Memory B cell (primary cell): ENCODE measurements at regions not wholly inside any gene's neighbourhood (a gene's known extent, or its start where the extent isn't known, plus 50 kb on each side); places are given as distances from the start of the nearest gene placed in this dataset.
"Not testable (repeated sequence)": the region's sequence is repeated elsewhere in the genome, so short reads cannot be mapped to it uniquely, and the experiment has no call there.

ENCODE experiments used
- ATAC-seq: fragments of 150-1000 bp; cut with Tn5 transposase; 2 replicates; pipeline ENCODE4 v1.10.0; 2021; ENCODE audit warnings: low read depth, mild to moderate bottlenecking, moderate library complexity
- DNase-seq, 2 donors: peaks; one replicate each; pipeline ENCODE4 v3.0.0; 2022; ENCODE audit warnings: low spot score in 2 of 2
- H3K27ac Mint-ChIP-seq: one replicate; pipeline ENCODE4 v1.8.0; 2022; ENCODE audit warnings: mild to moderate bottlenecking, moderate library complexity, mixed read lengths
- H3K27me3 Mint-ChIP-seq: one replicate; pipeline ENCODE4 v1.8.0; 2022; ENCODE audit warnings: mixed read lengths
- H3K36me3 Mint-ChIP-seq: one replicate; pipeline ENCODE4 v1.8.0; 2022; ENCODE audit warnings: mild to moderate bottlenecking, mixed read lengths
- H3K4me1 Mint-ChIP-seq: one replicate; pipeline ENCODE4 v1.8.0; 2022; ENCODE audit warnings: mixed read lengths
- H3K4me3 Mint-ChIP-seq: one replicate; pipeline ENCODE4 v1.8.0; 2022; ENCODE audit warnings: mild to moderate bottlenecking, moderate library complexity, mixed read lengths
- H3K9me3 Mint-ChIP-seq: one replicate; pipeline ENCODE4 v1.8.0; 2022; ENCODE audit warnings: mixed read lengths

DNA sequence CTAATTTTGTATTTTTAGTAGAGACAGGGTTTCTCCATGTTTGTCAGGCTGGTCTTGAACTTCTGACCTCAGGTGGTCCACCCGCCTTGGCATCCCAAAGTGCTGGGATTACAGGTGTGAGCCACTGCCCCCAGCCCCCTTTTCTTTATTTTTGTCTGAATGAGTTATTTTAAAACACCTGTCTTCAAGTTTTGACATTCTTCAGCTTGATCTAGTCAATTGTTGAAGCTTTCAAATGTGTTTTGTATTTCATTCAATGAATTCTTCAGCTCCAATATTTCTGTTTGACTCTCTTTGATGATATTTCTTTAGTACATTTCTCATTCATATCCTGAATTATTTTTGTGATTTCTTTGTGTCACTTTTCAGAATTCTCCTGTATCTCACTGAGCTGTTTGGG, 486.2 kb downstream of the DMAC1 start:
- Mint-ChIP-seq H3K27ac (no peak overlapping the region), H3K4me1 (no peaks in the 10 kb centered on the region), H3K36me3 (no peaks in the 10 kb centered on the region), H3K27me3 (no peaks in the 10 kb centered on the region), H3K4me3 (no peak overlapping the region), H3K9me3 (peaks cover 20% of the 10 kb centered on the region)
- no peak for ATAC-seq
- no peak for DNase-seq

DNA sequence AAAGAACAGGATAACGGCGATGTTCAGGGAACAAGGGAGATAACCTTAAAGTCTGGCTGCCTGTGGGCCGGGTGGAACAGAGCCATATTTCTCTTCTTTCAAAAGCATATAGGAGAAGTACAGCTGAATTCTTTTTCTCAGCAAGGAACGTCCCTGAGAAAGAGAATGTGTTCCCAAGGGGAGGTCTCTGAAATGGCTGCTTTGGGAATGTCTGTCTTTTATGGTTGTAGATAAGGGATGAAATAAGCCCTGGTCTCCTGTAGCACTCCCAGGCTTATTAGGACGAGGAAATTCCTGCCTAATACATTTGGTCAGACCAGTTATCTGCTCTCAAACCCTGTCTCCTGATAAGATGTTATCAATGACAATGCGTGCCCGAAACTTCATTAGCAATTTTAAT, 490.5 kb downstream of the DMAC1 start:
- H3K36me3 Mint-ChIP-seq, ATAC-seq, H3K4me1 Mint-ChIP-seq, H3K27me3 Mint-ChIP-seq, DNase-seq, H3K27ac Mint-ChIP-seq, H3K4me3 Mint-ChIP-seq: not testable (repeated sequence)
- peaks cover 29% of the 10 kb centered on the region for H3K9me3 Mint-ChIP-seq

DNA sequence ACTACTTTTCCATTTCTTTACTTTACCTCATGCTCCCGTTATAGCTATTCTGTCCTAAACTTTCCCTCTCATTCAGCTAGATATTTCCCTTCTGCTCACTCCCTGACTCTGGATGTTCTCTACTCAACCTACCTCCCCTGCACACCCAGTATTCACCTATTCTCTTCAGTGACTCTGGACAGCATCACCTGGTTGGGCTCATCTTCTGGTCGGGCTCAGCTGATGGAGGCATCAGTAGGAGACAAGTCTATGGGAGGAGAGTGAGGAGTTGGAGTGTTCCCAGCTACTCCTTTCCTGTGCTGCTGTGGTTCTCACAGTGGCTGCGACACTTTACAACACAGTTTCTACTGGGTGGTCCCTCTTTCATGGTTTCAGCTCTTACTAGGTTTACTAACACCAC, 493.9 kb downstream of the DMAC1 start:
- Mint-ChIP-seq H3K27ac (no peak overlapping the region), H3K4me3 (no peak overlapping the region), H3K36me3 (no peaks in the 10 kb centered on the region), H3K9me3 (peaks cover 14% of the 10 kb centered on the region), H3K4me1 (no peaks in the 10 kb centered on the region), H3K27me3 (peaks cover 14% of the 10 kb centered on the region)
- DNase-seq (no peak), ATAC-seq (no peak)

DNA sequence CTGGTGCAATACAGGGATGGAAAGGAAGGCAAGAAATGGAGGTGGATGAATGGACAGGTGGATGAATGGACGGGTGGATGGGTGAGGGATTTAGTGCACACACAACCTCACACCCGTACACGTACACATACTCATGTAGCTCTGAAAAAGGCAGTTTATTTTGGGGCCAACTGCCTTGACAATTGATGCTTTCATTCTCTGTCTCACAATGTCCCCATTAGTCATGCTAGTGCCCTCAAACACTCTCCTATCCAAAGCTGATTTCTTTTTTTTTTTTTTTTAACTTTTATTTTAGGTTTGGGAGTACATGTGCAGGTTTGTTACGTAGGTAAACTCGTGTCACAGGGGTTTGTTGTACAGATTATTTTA, 495.0 kb downstream of the DMAC1 start:
- DNase-seq (no peak), ATAC-seq (no peak)
- H3K4me3 Mint-ChIP-seq: no peak overlapping the region
- no peaks in the 10 kb centered on the region for H3K36me3 Mint-ChIP-seq
- no peaks in the 10 kb centered on the region for H3K4me1 Mint-ChIP-seq
- H3K27me3 Mint-ChIP-seq: peaks cover 14% of the 10 kb centered on the region
- peaks cover 12% of the 10 kb centered on the region for H3K9me3 Mint-ChIP-seq
- no peak overlapping the region for H3K27ac Mint-ChIP-seq

- no peak overlapping the region for H3K27ac Mint-ChIP-seq
- no peaks in the 10 kb centered on the region for H3K36me3 Mint-ChIP-seq
- H3K9me3 Mint-ChIP-seq: peaks cover 10% of the 10 kb centered on the region
- H3K4me1 Mint-ChIP-seq: no peaks in the 10 kb centered on the region
- DNase-seq (no peak), ATAC-seq (no peak)
- peaks cover 14% of the 10 kb centered on the region for H3K27me3 Mint-ChIP-seq
- no peak overlapping the region for H3K4me3 Mint-ChIP-seq
These were observed 495.5 kb downstream of the DMAC1 start for GRCh38 chr9:7303907-7304626.

DNA sequence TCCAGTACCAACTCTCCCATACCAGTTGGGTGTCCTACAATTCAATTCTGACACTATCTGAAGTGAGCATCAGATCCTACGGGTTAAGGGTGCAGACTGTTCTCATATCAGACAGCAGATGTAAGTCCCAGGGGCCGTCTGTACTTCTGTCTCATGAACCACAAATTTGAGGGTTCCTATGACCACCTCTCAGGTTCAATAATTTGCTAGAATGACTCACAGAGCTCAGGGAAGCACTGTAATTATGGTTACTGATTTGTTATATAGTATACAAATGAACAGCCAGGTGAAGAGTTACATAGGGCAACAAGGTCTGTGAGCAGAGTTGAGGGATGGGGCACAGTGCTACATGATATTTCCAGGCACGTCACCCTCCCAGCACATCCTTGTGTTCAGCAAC, 499.1 kb downstream of the DMAC1 start:
- ATAC-seq: no peak
- no peak overlapping the region for H3K4me3 Mint-ChIP-seq

DNA sequence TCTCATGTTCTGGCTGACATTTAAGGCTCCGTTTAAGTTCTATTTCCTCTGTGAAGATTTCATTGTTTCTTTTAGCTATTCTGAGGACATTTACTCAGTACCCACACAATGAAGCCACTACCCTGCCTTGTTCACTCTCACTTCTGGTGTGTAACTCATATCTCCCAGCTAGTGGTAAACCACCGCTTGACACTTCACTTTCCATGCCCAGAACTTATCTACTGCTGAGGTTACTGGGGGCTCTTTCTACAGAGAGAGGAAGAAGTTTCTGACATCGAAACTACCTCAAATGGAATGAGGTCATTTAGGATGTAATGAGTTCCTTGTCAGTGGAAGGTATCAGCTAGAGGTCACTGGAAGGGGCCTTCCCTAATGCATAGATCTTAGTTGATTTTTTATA, 501.5 kb downstream of the DMAC1 start:
- Mint-ChIP-seq H3K27ac (no peak overlapping the region), H3K4me1 (peaks cover 6% of the 10 kb centered on the region), H3K27me3 (peaks cover 8% of the 10 kb centered on the region), H3K4me3 (no peak overlapping the region), H3K36me3 (no peaks in the 10 kb centered on the region), H3K9me3 (no peaks in the 10 kb centered on the region)
- DNase-seq (no peak), ATAC-seq (peak; percentile 27)

More for the DNA sequence above, 499.1 kb downstream of the DMAC1 start:
- H3K9me3 Mint-ChIP-seq: peaks cover 2% of the 10 kb centered on the region
- H3K36me3 Mint-ChIP-seq: no peaks in the 10 kb centered on the region
- peaks cover 14% of the 10 kb centered on the region for H3K27me3 Mint-ChIP-seq
- peaks cover 6% of the 10 kb centered on the region for H3K4me1 Mint-ChIP-seq
- DNase-seq: no peak
- H3K27ac Mint-ChIP-seq: no peak overlapping the region

GRCh38 chr9:7297521-7297920, 502.1 kb downstream of the DMAC1 start:
- no peak overlapping the region for H3K27ac Mint-ChIP-seq
- ATAC-seq (no peak), DNase-seq (no peak)
- peaks cover 6% of the 10 kb centered on the region for H3K4me1 Mint-ChIP-seq
- H3K9me3 Mint-ChIP-seq: no peaks in the 10 kb centered on the region
- peaks cover 7% of the 10 kb centered on the region for H3K27me3 Mint-ChIP-seq
- H3K36me3 Mint-ChIP-seq: no peaks in the 10 kb centered on the region
- no peak overlapping the region for H3K4me3 Mint-ChIP-seq

GRCh38 chr9:7293091-7293490, 506.5 kb downstream of the DMAC1 start:
- DNase-seq (no peak), ATAC-seq (no peak)
- Mint-ChIP-seq H3K27me3 (peaks cover 3% of the 10 kb centered on the region), H3K9me3 (no peaks in the 10 kb centered on the region), H3K27ac (no peak overlapping the region), H3K4me3 (no peak overlapping the region), H3K36me3 (no peaks in the 10 kb centered on the region), H3K4me1 (peaks cover 10% of the 10 kb centered on the region)

DNA sequence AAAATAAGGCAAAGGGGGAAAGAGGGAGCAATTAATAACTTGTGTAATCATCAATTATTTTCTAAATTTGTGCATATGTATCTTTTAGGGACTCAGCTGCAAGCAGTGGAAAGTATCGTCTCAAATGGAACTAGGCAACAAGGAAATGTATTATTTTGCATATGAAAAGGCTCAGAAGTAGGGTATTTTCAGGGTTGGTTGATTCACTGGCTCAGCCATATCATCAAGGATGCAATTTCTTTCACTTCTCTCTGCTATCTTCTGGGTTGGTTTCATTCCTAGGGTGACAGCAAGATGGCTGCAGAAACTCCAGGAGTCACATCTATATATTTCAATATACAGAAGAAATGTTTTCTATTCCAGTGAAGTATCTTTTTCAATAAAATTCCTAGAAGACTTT, 509.8 kb downstream of the DMAC1 start:
- H3K36me3 Mint-ChIP-seq: no peaks in the 10 kb centered on the region
- H3K27ac Mint-ChIP-seq: no peak overlapping the region
- ATAC-seq (no peak), DNase-seq (no peak)
- H3K27me3 Mint-ChIP-seq: peaks cover 2% of the 10 kb centered on the region
- H3K4me1 Mint-ChIP-seq: peaks cover 5% of the 10 kb centered on the region
- no peaks in the 10 kb centered on the region for H3K9me3 Mint-ChIP-seq
- no peak overlapping the region for H3K4me3 Mint-ChIP-seq

GRCh38 chr9:7287986-7288385, 511.6 kb downstream of the DMAC1 start:
- DNase-seq (no peak), ATAC-seq (no peak)
- Mint-ChIP-seq H3K27me3 (peaks cover 2% of the 10 kb centered on the region), H3K36me3 (no peaks in the 10 kb centered on the region), H3K4me3 (no peak overlapping the region), H3K4me1 (peaks cover 5% of the 10 kb centered on the region), H3K9me3 (no peaks in the 10 kb centered on the region), H3K27ac (no peak overlapping the region)

DNA sequence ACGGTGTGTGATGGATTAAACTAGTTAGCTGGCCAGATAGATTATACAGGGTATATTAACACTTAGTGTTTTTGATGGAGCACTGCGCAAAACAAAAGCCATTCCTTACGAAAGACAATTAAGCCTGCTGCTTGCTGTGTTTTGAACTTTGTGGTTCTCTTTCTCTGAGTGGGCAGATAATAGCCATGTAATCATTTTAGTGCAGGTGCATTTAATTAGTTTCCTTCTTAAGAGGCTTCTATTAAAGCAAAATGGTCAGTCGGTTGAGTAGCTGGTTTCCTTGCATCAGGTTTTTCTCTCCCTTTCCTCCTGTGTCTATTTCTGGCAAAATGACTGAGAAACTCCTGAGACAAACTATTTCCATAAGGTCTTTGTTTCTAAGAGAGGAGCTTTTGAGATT, 512.5 kb downstream of the DMAC1 start:
- Mint-ChIP-seq H3K4me3 (no peak overlapping the region), H3K27me3 (peaks cover 2% of the 10 kb centered on the region), H3K4me1 (peaks cover 5% of the 10 kb centered on the region), H3K27ac (no peak overlapping the region), H3K9me3 (peaks cover 2% of the 10 kb centered on the region), H3K36me3 (no peaks in the 10 kb centered on the region)
- ATAC-seq: no peak
- no peak for DNase-seq

- Mint-ChIP-seq H3K27me3 (peaks cover 2% of the 10 kb centered on the region), H3K9me3 (peaks cover 2% of the 10 kb centered on the region), H3K27ac (no peak overlapping the region), H3K4me3 (no peak overlapping the region), H3K36me3 (no peaks in the 10 kb centered on the region), H3K4me1 (peaks cover 5% of the 10 kb centered on the region)
- no peak for DNase-seq
- ATAC-seq: no peak
These were observed 513.5 kb downstream of the DMAC1 start for GRCh38 chr9:7286101-7286500.

GRCh38 chr9:7285199-7285598, 514.4 kb downstream of the DMAC1 start:
- no peak for ATAC-seq
- Mint-ChIP-seq H3K36me3 (no peaks in the 10 kb centered on the region), H3K27me3 (peaks cover 2% of the 10 kb centered on the region), H3K4me1 (peaks cover 5% of the 10 kb centered on the region), H3K9me3 (peaks cover 5% of the 10 kb centered on the region), H3K27ac (no peak overlapping the region), H3K4me3 (no peak overlapping the region)
- DNase-seq: no peak

- Mint-ChIP-seq H3K4me1 (peaks cover 5% of the 10 kb centered on the region), H3K4me3 (no peak overlapping the region), H3K27me3 (peaks cover 2% of the 10 kb centered on the region), H3K27ac (no peak overlapping the region), H3K9me3 (peaks cover 5% of the 10 kb centered on the region), H3K36me3 (no peaks in the 10 kb centered on the region)
- DNase-seq: no peak
- no peak for ATAC-seq
These were observed 515.1 kb downstream of the DMAC1 start for GRCh38 chr9:7284517-7284916.
